HG03045 (cell line): ENCODE measurements at regions not wholly inside any gene's neighbourhood (a gene's known extent, or its start where the extent isn't known, plus 50 kb on each side); places are given as distances from the start of the nearest gene placed in this dataset.

Source experiments
- ATAC-seq: cut with Tn5 transposase; IDR thresholded peaks from one replicate; pipeline ENCODE4 v1.9.1; 2021; ENCODE audit warnings: mild to moderate bottlenecking, moderate library complexity; ENCODE audit not compliant: unreplicated experiment

- ATAC-seq, result peak; percentile 46
These were observed 55.6 kb upstream of the PPP2R5C start for GRCh38 chr14:101705733-101706508.

- no peak for ATAC-seq
These were observed 54.9 kb upstream of the PPP2R5C start for GRCh38 chr14:101706509-101707067.

GRCh38 chr14:101707068-101707842 lies 54.3 kb upstream of the PPP2R5C start:
- no peak for ATAC-seq

- ATAC-seq, result no peak
These were observed 53.5 kb upstream of the PPP2R5C start for GRCh38 chr14:101707863-101708620.

GRCh38 chr14:101708853-101709532 lies 52.5 kb upstream of the PPP2R5C start:
- ATAC-seq, result no peak

GRCh38 chr14:101709533-101709881 lies 52.0 kb upstream of the PPP2R5C start:
- ATAC-seq, result no peak

- ATAC-seq, result no peak
These were observed 51.3 kb upstream of the PPP2R5C start for GRCh38 chr14:101709962-101710931.

- ATAC-seq, result no peak
These were observed 50.3 kb upstream of the PPP2R5C start for GRCh38 chr14:101711041-101711856.
